CD14-positive monocyte (primary cell): ENCODE measurements at regions not wholly inside any gene's neighbourhood (a gene's known extent, or its start where the extent isn't known, plus 50 kb on each side); places are given as distances from the start of the nearest gene placed in this dataset.

Source experiments
- DNase-seq, 3 donors: peaks; one replicate each; pipeline ENCODE4 v3.0.0-alpha.2; 2011 to 2022
- H2AFZ ChIP-seq: 2 replicates; pipeline ENCODE4 v1.6.0; 2012; ENCODE audit warnings: mild to moderate bottlenecking, low read depth, low read length, inconsistent platforms; ENCODE audit not compliant: insufficient read depth, poor library complexity, severe bottlenecking
- H3K27ac ChIP-seq, 2 donors: 1 replicate in 1 of 2; 2 replicates in 1 of 2; pipeline ENCODE4 v1.5.1; 2012 to 2013; ENCODE audit warnings: low read length in 2 of 2, control low read depth in 1 of 2, inconsistent platforms in 1 of 2, low read depth in 1 of 2, mild to moderate bottlenecking in 1 of 2
- H3K27me3 ChIP-seq, 2 donors: one replicate each; pipeline versions ENCODE4 v1.6.0 to v1.6.1; 2011 to 2013; ENCODE audit warnings: low read length in 2 of 2; ENCODE audit not compliant: control insufficient read depth in 2 of 2, insufficient read depth in 2 of 2
- H3K36me3 ChIP-seq, 2 donors: replicated peaks in 1 of 2; 1 replicate in 1 of 2; 2 replicates in 1 of 2; pipeline versions ENCODE4 v1.5.1 to v1.6.1; 2012 to 2013; ENCODE audit warnings: low read length in 2 of 2, control low read depth in 1 of 2, inconsistent platforms in 1 of 2, mild to moderate bottlenecking in 1 of 2; ENCODE audit not compliant: insufficient read depth in 2 of 2, control insufficient read depth in 1 of 2
- H3K4me1 ChIP-seq, 2 donors: 1 replicate in 1 of 2; 2 replicates in 1 of 2; pipeline versions ENCODE4 v1.5.1 to v1.6.1; 2012 to 2013; ENCODE audit warnings: low read length in 2 of 2, control low read depth in 1 of 2, inconsistent platforms in 1 of 2, mild to moderate bottlenecking in 1 of 2, moderate library complexity in 1 of 2; ENCODE audit not compliant: insufficient read depth in 2 of 2, control insufficient read depth in 1 of 2
- H3K4me2 ChIP-seq: replicated peaks from 2 replicates; pipeline ENCODE3; 2012; ENCODE audit warnings: low read length, moderate library complexity, mild to moderate bottlenecking; ENCODE audit not compliant: poor library complexity, severe bottlenecking; ENCODE audit errors: extremely low read depth
- H3K4me3 ChIP-seq, 3 experiments: fragments of 200-600 bp in 1 of 3; sonication (generic) in 1 of 3; replicated peaks in 1 of 3; 1 replicate in 2 of 3; 2 replicates in 1 of 3; pipeline ENCODE4 v1.5.1; 2011 to 2013; ENCODE audit warnings: low read length in 3 of 3, mild to moderate bottlenecking in 3 of 3, control low read depth in 2 of 3, low read depth in 2 of 3, inconsistent platforms in 1 of 3, moderate library complexity in 1 of 3
- H3K79me2 ChIP-seq: 2 replicates; pipeline ENCODE4 v1.6.0; 2012; ENCODE audit warnings: mild to moderate bottlenecking, control low read depth, inconsistent platforms, low read length, moderate library complexity; ENCODE audit not compliant: insufficient read depth
- H3K9ac ChIP-seq: 2 replicates; pipeline ENCODE4 v1.6.0; 2017; ENCODE audit warnings: low read length, mild to moderate bottlenecking; ENCODE audit not compliant: insufficient read depth, poor library complexity, severe bottlenecking
- H3K9me3 ChIP-seq, 2 donors: replicated peaks in 1 of 2; 1 replicate in 1 of 2; 2 replicates in 1 of 2; pipeline versions ENCODE4 v1.5.1 to v1.6.1; 2012 to 2013; ENCODE audit warnings: low read length in 2 of 2, control low read depth in 1 of 2; ENCODE audit not compliant: control insufficient read depth in 1 of 2, insufficient read depth in 1 of 2
- H4K20me1 ChIP-seq: 2 replicates; pipeline ENCODE4 v1.6.0; 2012; ENCODE audit warnings: mild to moderate bottlenecking, low read length, control low read depth, moderate library complexity; ENCODE audit not compliant: insufficient read depth
- H3K27ac Mint-ChIP-seq, 7 donors: one replicate each; pipeline ENCODE4 v1.8.0; 2020; ENCODE audit warnings: mild to moderate bottlenecking in 7 of 7, mixed read lengths in 7 of 7, moderate library complexity in 6 of 7, inconsistent platforms in 2 of 7
- H3K27me3 Mint-ChIP-seq, 3 donors: one replicate each; pipeline ENCODE4 v1.8.0; 2021 to 2022; ENCODE audit warnings: low read depth in 3 of 3, mild to moderate bottlenecking in 3 of 3, mixed read lengths in 3 of 3, moderate library complexity in 3 of 3, inconsistent platforms in 1 of 3
- H3K36me3 Mint-ChIP-seq, 2 donors: one replicate each; pipeline ENCODE4 v1.8.0; 2020; ENCODE audit warnings: mixed read lengths in 2 of 2, inconsistent platforms in 1 of 2, mild to moderate bottlenecking in 1 of 2
- H3K4me1 Mint-ChIP-seq: one replicate; pipeline ENCODE4 v1.8.0; 2020; ENCODE audit warnings: mild to moderate bottlenecking, mixed read lengths
- H3K4me3 Mint-ChIP-seq, 2 donors: one replicate each; pipeline ENCODE4 v1.8.0; 2020; ENCODE audit warnings: mild to moderate bottlenecking in 2 of 2, mixed read lengths in 2 of 2, moderate library complexity in 1 of 2
- H3K9me3 Mint-ChIP-seq, 7 donors: one replicate each; pipeline ENCODE4 v1.8.0; 2020 to 2022; ENCODE audit warnings: mixed read lengths in 7 of 7, mild to moderate bottlenecking in 6 of 7, moderate library complexity in 6 of 7, inconsistent platforms in 2 of 7
- WGBS: methylation state at CpG from one replicate; pipeline ENCODE4 v1.1.5; 2013; ENCODE audit warnings: missing lambda C conversion rate; ENCODE audit not compliant: insufficient coverage; 5-methylcytosine and 5-hydroxymethylcytosine counted together
- intact Hi-C, 2 donors: fragments of 100-400 bp; cut with micrococcal nuclease; formaldehyde crosslinking; loops; one replicate each; pipeline versions ENCODE4 v1.15.0 to v1.15.1; 2023
- TF ChIP-seq, protein P1 (sequence below): fragments of 200-600 bp; IDR thresholded peaks from one replicate; pipeline ENCODE4 v1.8.0; 2022; ENCODE audit warnings: antibody characterized with exemption, mild to moderate bottlenecking

DNA sequence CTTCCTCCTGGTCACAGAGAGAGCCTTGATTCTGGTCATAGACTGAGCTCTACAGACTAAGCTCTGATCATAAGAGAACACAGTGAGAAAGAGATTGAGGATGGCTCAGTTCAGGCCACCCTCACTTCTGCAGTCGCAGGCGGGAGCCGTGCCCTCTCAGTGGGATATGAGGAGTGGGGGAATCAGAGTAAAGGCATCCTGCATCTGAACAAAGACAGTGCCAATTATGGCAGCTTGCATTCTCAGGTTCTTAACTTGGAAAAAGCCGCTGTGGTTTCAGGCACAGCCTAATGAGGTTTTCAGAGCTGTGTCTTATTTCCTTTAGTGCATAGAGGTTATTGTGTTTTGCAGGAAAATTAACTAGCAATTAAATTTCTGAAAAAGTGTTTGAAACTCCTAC, 134.4 kb upstream of the NLRP1 start:
- Histone ChIP-seq H3K79me2 (no peaks in the 10 kb centered on the region), H3K4me2 (no peak overlapping the region), H3K36me3 (no peaks in the 10 kb centered on the region), H4K20me1 (no peaks in the 10 kb centered on the region), H3K27ac (no peak overlapping the region), H3K9ac (no peak overlapping the region), H3K27me3 (peaks cover 9 to 25% of the 10 kb centered on the region in 2 donors), H2AFZ (no peak overlapping the region), H3K4me3 (no peak overlapping the region), H3K9me3 (peaks cover 16% of the 10 kb centered on the region in 2 donors), H3K4me1 (peaks cover 11 to 13% of the 10 kb centered on the region in 2 donors)
- no peak overlapping the region for H3K27ac Mint-ChIP-seq
- H3K4me3 Mint-ChIP-seq, result no peak overlapping the region
- DNase-seq, result no peak
- H3K36me3 Mint-ChIP-seq, result no peaks in the 10 kb centered on the region
- peaks cover 13% of the 10 kb centered on the region for H3K4me1 Mint-ChIP-seq
- peaks cover 10 to 34% (median 21%) of the 10 kb centered on the region in 7 donors for H3K9me3 Mint-ChIP-seq
- H3K27me3 Mint-ChIP-seq, result peaks cover 14 to 45% (median 16%) of the 10 kb centered on the region in 3 donors
- WGBS, result 78% methylated on average over 4 of the region's 4 CpGs
- TF ChIP-seq, protein P1, sequence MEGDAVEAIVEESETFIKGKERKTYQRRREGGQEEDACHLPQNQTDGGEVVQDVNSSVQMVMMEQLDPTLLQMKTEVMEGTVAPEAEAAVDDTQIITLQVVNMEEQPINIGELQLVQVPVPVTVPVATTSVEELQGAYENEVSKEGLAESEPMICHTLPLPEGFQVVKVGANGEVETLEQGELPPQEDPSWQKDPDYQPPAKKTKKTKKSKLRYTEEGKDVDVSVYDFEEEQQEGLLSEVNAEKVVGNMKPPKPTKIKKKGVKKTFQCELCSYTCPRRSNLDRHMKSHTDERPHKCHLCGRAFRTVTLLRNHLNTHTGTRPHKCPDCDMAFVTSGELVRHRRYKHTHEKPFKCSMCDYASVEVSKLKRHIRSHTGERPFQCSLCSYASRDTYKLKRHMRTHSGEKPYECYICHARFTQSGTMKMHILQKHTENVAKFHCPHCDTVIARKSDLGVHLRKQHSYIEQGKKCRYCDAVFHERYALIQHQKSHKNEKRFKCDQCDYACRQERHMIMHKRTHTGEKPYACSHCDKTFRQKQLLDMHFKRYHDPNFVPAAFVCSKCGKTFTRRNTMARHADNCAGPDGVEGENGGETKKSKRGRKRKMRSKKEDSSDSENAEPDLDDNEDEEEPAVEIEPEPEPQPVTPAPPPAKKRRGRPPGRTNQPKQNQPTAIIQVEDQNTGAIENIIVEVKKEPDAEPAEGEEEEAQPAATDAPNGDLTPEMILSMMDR, result no peak
- intact Hi-C loops, result no loop called here

DNA sequence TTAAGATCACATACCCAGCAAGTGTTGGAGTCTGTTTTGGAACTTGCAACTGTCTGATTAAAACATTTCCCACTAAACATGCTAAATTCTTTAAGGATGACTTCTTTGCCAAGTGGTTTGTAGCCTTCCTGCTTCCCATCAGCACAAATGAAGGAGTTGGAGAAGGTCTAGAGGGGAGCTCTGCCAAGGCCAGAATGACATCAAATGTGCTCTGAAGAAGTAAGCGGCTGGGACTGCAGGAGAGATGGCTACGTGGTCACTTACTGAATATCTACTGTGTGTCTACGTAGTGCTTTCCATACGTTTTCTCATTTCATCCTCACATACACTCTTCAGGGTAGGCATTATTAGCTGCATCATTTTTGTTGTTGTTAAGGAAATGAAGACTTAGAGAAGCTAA, 135.7 kb upstream of the NLRP1 start:
- Mint-ChIP-seq H3K4me1 (peaks cover 11% of the 10 kb centered on the region), H3K36me3 (no peaks in the 10 kb centered on the region), H3K4me3 (no peak overlapping the region), H3K27me3 (peaks cover 11 to 39% (median 14%) of the 10 kb centered on the region in 3 donors), H3K27ac (no peak overlapping the region), H3K9me3 (peaks cover 7 to 29% (median 15%) of the 10 kb centered on the region in 7 donors)
- Histone ChIP-seq H3K36me3 (no peaks in the 10 kb centered on the region), H3K4me1 (peaks cover 10 to 11% of the 10 kb centered on the region in 2 donors), H3K79me2 (no peaks in the 10 kb centered on the region), H4K20me1 (no peaks in the 10 kb centered on the region), H3K27ac (no peak overlapping the region), H3K9me3 (peaks cover 12 to 13% of the 10 kb centered on the region in 2 donors), H3K4me3 (no peak overlapping the region), H3K9ac (no peak overlapping the region), H3K27me3 (peaks cover 5 to 13% of the 10 kb centered on the region in 2 donors), H2AFZ (no peak overlapping the region), H3K4me2 (no peak overlapping the region)
- WGBS, result no CpG with 5 or more reads among the region's 4 CpGs
- intact Hi-C loops, result no loop called here
- DNase-seq, result no peak
- TF ChIP-seq, protein P1, result no peak
